HepG2 (cell line): ENCODE measurements at regions not wholly inside any gene's neighbourhood (a gene's known extent, or its start where the extent isn't known, plus 50 kb on each side); places are given as distances from the start of the nearest gene placed in this dataset.

Experiments used
- ATAC-seq: fragments of 200-7000 bp; cut with Tn5 transposase; 3 replicates; pipeline ENCODE4 v1.9.1; 2020; ENCODE audit warnings: mild to moderate bottlenecking, moderate library complexity
- BruUV-seq: library from RNA; stranded (reverse); fragments of 400-500 nt; replicated peaks from 2 replicates; lab custom pipeline; 2021; lab: Mats Ljungman, UMichigan
- CTCF ChIA-PET: fragments of 300-600 bp; formaldehyde crosslinking; extraction: SDS; loops from one replicate; lab custom pipeline; 2021; ENCODE audit warnings: low total read pairs, inconsistent platforms, low intra/inter-chr PET ratio; lab: Yijun Ruan, JAX
- POLR2A ChIA-PET: fragments of 350-600 bp; sonication (Branson Sonifier 250); formaldehyde crosslinking; loops from one replicate; lab custom pipeline; 2020; ENCODE audit warnings: antibody characterized with exemption, inconsistent platforms; lab: Yijun Ruan, JAX
- DNase-seq: peaks from one replicate; pipeline ENCODE4 v3.0.0-alpha.2; 2015; ENCODE audit warnings: low spot score
- FAIRE-seq: peaks from 3 replicates; lab custom pipeline; 2011; peaks lifted over from hg19 to GRCh38; lab: Jason Lieb, UNC
- H2AFZ ChIP-seq: one replicate; pipeline ENCODE4 v1.6.1; 2011; ENCODE audit warnings: low read length, inconsistent platforms
- H3K27ac ChIP-seq: fragments of 300-600 bp; 3 replicates; pipeline ENCODE4 v1.8.0; 2011; ENCODE audit warnings: mixed run types, mild to moderate bottlenecking, mixed read lengths, low read length, inconsistent platforms; ENCODE audit not compliant: insufficient read depth; ENCODE audit errors: extremely low read length
- H3K27me3 ChIP-seq, 2 experiments: fragments of 200-600 bp in 1 of 2; 2 replicates in 1 of 2; 3 replicates in 1 of 2; pipeline versions ENCODE4 v1.6.0 to v1.8.0; 2011; ENCODE audit warnings: low read length in 2 of 2, mild to moderate bottlenecking in 2 of 2, moderate library complexity in 2 of 2, inconsistent platforms in 1 of 2; ENCODE audit not compliant: insufficient read depth in 2 of 2, control insufficient read depth in 1 of 2
- H3K36me3 ChIP-seq, 2 experiments: fragments of 200-600 bp in 1 of 2; replicated peaks in 1 of 2; 2 replicates in 1 of 2; 3 replicates in 1 of 2; pipeline versions ENCODE4 v1.5.1 to v1.8.0; 2011; ENCODE audit warnings: low read length in 2 of 2, inconsistent platforms in 1 of 2; ENCODE audit not compliant: insufficient read depth in 2 of 2, control insufficient read depth in 1 of 2
- H3K4me1 ChIP-seq: 2 replicates; pipeline ENCODE4 v1.5.1; 2012; ENCODE audit warnings: low read length, inconsistent platforms; ENCODE audit not compliant: insufficient read depth
- H3K4me2 ChIP-seq: 2 replicates; pipeline ENCODE4 v1.6.0; 2011; ENCODE audit warnings: low read depth, low read length, inconsistent platforms
- H3K4me3 ChIP-seq, 3 experiments: fragments of 200-600 bp in 1 of 3; sonication (generic), shearing (Covaris generic) in 1 of 3; replicated peaks in 1 of 3; 2 replicates each; pipeline ENCODE4 v1.5.1; 2011 to 2016; ENCODE audit warnings: low read length in 3 of 3, inconsistent platforms in 2 of 3, low read depth in 2 of 3, mild to moderate bottlenecking in 2 of 3, control low read depth in 1 of 3, mixed read lengths in 1 of 3; ENCODE audit not compliant: insufficient read depth in 1 of 3
- H3K79me2 ChIP-seq: one replicate; pipeline ENCODE4 v1.6.1; 2011; ENCODE audit warnings: low read length, inconsistent platforms; ENCODE audit not compliant: insufficient read depth
- H3K9ac ChIP-seq: 2 replicates; pipeline ENCODE4 v1.6.0; 2011; ENCODE audit warnings: mild to moderate bottlenecking, low read depth, low read length, inconsistent platforms; ENCODE audit not compliant: insufficient read depth
- H3K9me3 ChIP-seq: 2 replicates; pipeline ENCODE4 v1.5.1; 2012; ENCODE audit warnings: mild to moderate bottlenecking, low read length
- H4K20me1 ChIP-seq: 2 replicates; pipeline ENCODE4 v1.6.0; 2011; ENCODE audit warnings: inconsistent platforms, mild to moderate bottlenecking, low read length, moderate library complexity; ENCODE audit not compliant: insufficient read depth
- BHLHE40 ChIP-seq: IDR thresholded peaks from 2 replicates; pipeline ENCODE4 v1.6.1; 2011; ENCODE audit warnings: low read length, improper control_type of control experiment
- GPN1 ChIP-seq: sonication (generic); formaldehyde crosslinking; IDR thresholded peaks from 2 replicates; pipeline ENCODE4 v1.5.1; 2020; ENCODE audit warnings: missing genetic modification reagents, borderline replicate concordance
- JUNB ChIP-seq: sonication (generic); formaldehyde crosslinking; IDR thresholded peaks from 2 replicates; pipeline ENCODE4 v1.8.0; 2022; ENCODE audit warnings: missing genetic modification reagents, mild to moderate bottlenecking, borderline replicate concordance
- STAT6 ChIP-seq: sonication (generic); formaldehyde crosslinking; IDR thresholded peaks from 2 replicates; pipeline ENCODE4 v1.4.0; 2020; ENCODE audit warnings: missing genetic modification reagents, mild to moderate bottlenecking, borderline replicate concordance
- TMF1 ChIP-seq: sonication (generic); formaldehyde crosslinking; IDR thresholded peaks from 2 replicates; pipeline ENCODE4 v1.8.1; 2022; ENCODE audit warnings: low read depth, missing genetic modification reagents
- ZMAT3 ChIP-seq: sonication (generic); formaldehyde crosslinking; conservative IDR thresholded peaks from 2 replicates; pipeline ENCODE4 v1.7.0; 2021; ENCODE audit warnings: missing genetic modification reagents
- ZNF317 ChIP-seq: sonication (generic); formaldehyde crosslinking; IDR thresholded peaks from 2 replicates; pipeline ENCODE4 v1.5.0; 2020; ENCODE audit warnings: mild to moderate bottlenecking, missing genetic modification reagents
- WGBS: methylation state at CpG from one replicate; pipeline ENCODE4 v1.1.6; 2017; ENCODE audit warnings: low lambda C conversion rate; 5-methylcytosine and 5-hydroxymethylcytosine counted together
- in situ Hi-C: cut with HindIII; loops from 2 replicates; pipeline ENCODE4 v1.10.0; 2017; ENCODE audit warnings: low pct_unique_long_range_greater_than_20kb; ENCODE audit not compliant: extremely low pct_ligation_motif_present
- intact Hi-C: fragments of 100-400 bp; cut with micrococcal nuclease; formaldehyde crosslinking; loops from one replicate; pipeline ENCODE4 v1.10.0; 2022; ENCODE audit not compliant: unreplicated experiment

GRCh38 chr10:36683421-36683820, 442.0 kb upstream of the ANKRD30A start:
- H3K4me1 ChIP-seq = no peaks in the 10 kb centered on the region
- CTCF ChIA-PET = no interaction called here
- no peak overlapping the region for H3K4me3 ChIP-seq
- H3K36me3 ChIP-seq = no peaks in the 10 kb centered on the region
- H4K20me1 ChIP-seq = no peaks in the 10 kb centered on the region; the same call in 1 of the 2 replicates
- no peak overlapping the region for H2AFZ ChIP-seq
- POLR2A ChIA-PET = no interaction called here
- no peaks in the 10 kb centered on the region for H3K79me2 ChIP-seq
- intact Hi-C loops = no loop called here
- no peak overlapping the region for H3K27ac ChIP-seq
- no peaks in the 10 kb centered on the region for H3K27me3 ChIP-seq
- DNase-seq = no peak
- FAIRE-seq = no peak
- H3K4me2 ChIP-seq = no peak overlapping the region
- TF ChIP-seq STAT6 (CRISPR knock-in tag) (no peak), BHLHE40 (no peak), TMF1 (no peak), ZNF317 (CRISPR knock-in tag) (no peak), JUNB (CRISPR knock-in tag) (no peak), ZMAT3 (CRISPR knock-in tag) (no peak), GPN1 (CRISPR knock-in tag) (no peak)
- ATAC-seq = no peak
- no TSS peak for BruUV-seq
- H3K9ac ChIP-seq = no peak overlapping the region
- H3K9me3 ChIP-seq = no peaks in the 10 kb centered on the region
- 48% methylated on average over 2 of the region's 2 CpGs for WGBS
- in situ Hi-C loops = no loop called here
